Thyroid gland (tissue), 4 donors: ENCODE measurements at regions not wholly inside any gene's neighbourhood (a gene's known extent, or its start where the extent isn't known, plus 50 kb on each side); places are given as distances from the start of the nearest gene placed in this dataset.

Experiments
- DNase-seq, 2 donors: peaks; one replicate each; pipeline ENCODE4 v3.0.0-alpha.2; 2019
- H3K27ac ChIP-seq, 3 donors: fragments of 200-600 bp; sonication (generic); 1 replicate in 2 of 3; 2 replicates in 1 of 3; pipeline ENCODE4 v1.5.1; 2016 to 2019; ENCODE audit warnings: mild to moderate bottlenecking in 1 of 3, moderate library complexity in 1 of 3
- H3K27me3 ChIP-seq: fragments of 200-600 bp; sonication (generic); one replicate; pipeline ENCODE4 v1.5.1; 2019
- H3K36me3 ChIP-seq, 2 donors: fragments of 200-600 bp; sonication (generic); one replicate each; pipeline ENCODE4 v1.5.1; 2016 to 2019
- H3K4me1 ChIP-seq, 2 donors: fragments of 200-600 bp; sonication (generic); one replicate each; pipeline ENCODE4 v1.5.1; 2017 to 2019
- H3K4me3 ChIP-seq, 3 donors: fragments of 200-600 bp; sonication (generic); replicated peaks in 1 of 3; 1 replicate in 2 of 3; 2 replicates in 1 of 3; pipeline ENCODE4 v1.5.1; 2016; ENCODE audit warnings: mild to moderate bottlenecking in 1 of 3
- H3K9me3 ChIP-seq: fragments of 200-600 bp; sonication (generic); one replicate; pipeline ENCODE4 v1.5.1; 2017
- POLR2A ChIP-seq, 2 donors: fragments of 450-650 bp; IDR thresholded peaks; one replicate each; pipeline ENCODE4 v1.6.1; 2017; ENCODE audit warnings: antibody characterized with exemption in 2 of 2, mild to moderate bottlenecking in 2 of 2, moderate library complexity in 1 of 2
- WGBS, 2 donors: methylation state at CpG; one replicate each; pipeline ENCODE4 v1.1.5; 2017; 5-methylcytosine and 5-hydroxymethylcytosine counted together
- intact Hi-C: fragments of 100-400 bp; cut with DNase I; formaldehyde crosslinking; loops from one replicate; pipeline ENCODE4 v1.15.1; 2023
- TF ChIP-seq, protein P1 (sequence below), 6 experiments: fragments of 200-600 bp in 3 of 6; fragments of 450-650 bp in 3 of 6; sonication (generic) in 3 of 6; IDR thresholded peaks; one replicate each; pipeline ENCODE4 v1.5.1; 2016 to 2019; ENCODE audit warnings: antibody characterized with exemption in 6 of 6, mild to moderate bottlenecking in 2 of 6, inconsistent platforms in 1 of 6, moderate library complexity in 1 of 6

- intact Hi-C loops = no loop called here
- H3K27ac ChIP-seq = no peak overlapping the region
- no peak for DNase-seq
- no peaks in the 10 kb centered on the region for H3K36me3 ChIP-seq
- WGBS, 2 donors = 80 to 83% methylated on average over 2 of the region's 2 CpGs
- TF ChIP-seq, protein P1, sequence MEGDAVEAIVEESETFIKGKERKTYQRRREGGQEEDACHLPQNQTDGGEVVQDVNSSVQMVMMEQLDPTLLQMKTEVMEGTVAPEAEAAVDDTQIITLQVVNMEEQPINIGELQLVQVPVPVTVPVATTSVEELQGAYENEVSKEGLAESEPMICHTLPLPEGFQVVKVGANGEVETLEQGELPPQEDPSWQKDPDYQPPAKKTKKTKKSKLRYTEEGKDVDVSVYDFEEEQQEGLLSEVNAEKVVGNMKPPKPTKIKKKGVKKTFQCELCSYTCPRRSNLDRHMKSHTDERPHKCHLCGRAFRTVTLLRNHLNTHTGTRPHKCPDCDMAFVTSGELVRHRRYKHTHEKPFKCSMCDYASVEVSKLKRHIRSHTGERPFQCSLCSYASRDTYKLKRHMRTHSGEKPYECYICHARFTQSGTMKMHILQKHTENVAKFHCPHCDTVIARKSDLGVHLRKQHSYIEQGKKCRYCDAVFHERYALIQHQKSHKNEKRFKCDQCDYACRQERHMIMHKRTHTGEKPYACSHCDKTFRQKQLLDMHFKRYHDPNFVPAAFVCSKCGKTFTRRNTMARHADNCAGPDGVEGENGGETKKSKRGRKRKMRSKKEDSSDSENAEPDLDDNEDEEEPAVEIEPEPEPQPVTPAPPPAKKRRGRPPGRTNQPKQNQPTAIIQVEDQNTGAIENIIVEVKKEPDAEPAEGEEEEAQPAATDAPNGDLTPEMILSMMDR (IDR thresholded peaks at IDR 0.05) = no peak
- no peak for TF ChIP-seq POLR2A (IDR thresholded peaks at IDR 0.05)
- H3K9me3 ChIP-seq = no peaks in the 10 kb centered on the region
- no peaks in the 10 kb centered on the region for H3K4me1 ChIP-seq
- H3K27me3 ChIP-seq = no peaks in the 10 kb centered on the region
- H3K4me3 ChIP-seq = no peak overlapping the region
Observed at GRCh38 chr2:221833966-221834365, 261.9 kb upstream of the EPHA4 start.

DNA sequence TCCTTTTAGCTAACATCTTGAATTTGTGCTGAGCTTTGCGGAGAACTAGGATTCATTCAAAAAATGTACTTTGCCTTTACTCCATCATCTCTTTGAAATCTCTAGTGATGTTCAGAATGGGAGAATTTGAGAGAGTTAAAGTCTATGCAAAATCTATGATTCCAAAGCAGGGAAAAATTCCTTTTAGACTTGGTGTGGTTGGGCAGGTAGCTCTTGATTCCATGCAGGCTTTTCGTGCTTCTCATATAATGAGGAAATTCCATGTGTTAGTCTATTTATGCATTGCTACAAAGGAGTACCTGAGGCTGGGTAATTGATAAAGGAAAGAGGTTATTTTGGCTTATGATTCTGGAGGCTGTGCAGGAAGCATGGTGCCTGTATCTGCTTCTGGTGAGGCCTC lies 258.9 kb upstream of the EPHA4 start:
- DNase-seq = no peak
- Histone ChIP-seq H3K4me3 (no peak overlapping the region), H3K27ac (no peak overlapping the region), H3K9me3 (no peaks in the 10 kb centered on the region), H3K36me3 (no peaks in the 10 kb centered on the region), H3K4me1 (no peaks in the 10 kb centered on the region), H3K27me3 (no peaks in the 10 kb centered on the region)
- intact Hi-C loops = no loop called here
- 90 to 96% methylated on average over 2 of the region's 2 CpGs for WGBS, 2 donors
- TF ChIP-seq, protein P1 (IDR thresholded peaks at IDR 0.05) = no peak
- no peak for TF ChIP-seq POLR2A (IDR thresholded peaks at IDR 0.05)

DNA sequence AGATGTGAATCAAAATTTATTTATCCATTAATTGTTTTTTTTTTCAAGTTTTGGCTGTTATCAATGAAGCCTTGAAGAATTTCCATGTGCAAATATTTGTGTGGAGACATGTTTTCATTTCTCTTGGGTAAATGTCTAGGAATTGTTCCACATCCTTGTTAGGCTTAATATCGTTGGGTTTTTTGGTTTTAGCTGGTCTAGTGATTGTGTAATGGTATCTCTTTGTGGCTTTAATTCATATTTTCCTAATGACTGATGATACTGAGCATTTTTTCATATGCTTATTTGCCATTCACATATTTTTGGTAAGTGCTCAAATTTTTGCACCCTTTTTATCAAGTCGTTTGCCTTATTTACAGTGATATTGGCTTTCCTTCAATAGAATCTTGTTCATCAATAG lies 250.3 kb upstream of the EPHA4 start:
- Histone ChIP-seq H3K4me1 (no peaks in the 10 kb centered on the region), H3K9me3 (no peaks in the 10 kb centered on the region), H3K36me3 (no peaks in the 10 kb centered on the region), H3K27ac (no peak overlapping the region), H3K4me3 (no peak overlapping the region), H3K27me3 (no peaks in the 10 kb centered on the region)
- intact Hi-C loops = no loop called here
- WGBS, 2 donors = 77 to 79% methylated on average over 2 of the region's 2 CpGs
- no peak for TF ChIP-seq POLR2A (IDR thresholded peaks at IDR 0.05)
- TF ChIP-seq, protein P1 (IDR thresholded peaks at IDR 0.05) = no peak
- DNase-seq = no peak

DNA sequence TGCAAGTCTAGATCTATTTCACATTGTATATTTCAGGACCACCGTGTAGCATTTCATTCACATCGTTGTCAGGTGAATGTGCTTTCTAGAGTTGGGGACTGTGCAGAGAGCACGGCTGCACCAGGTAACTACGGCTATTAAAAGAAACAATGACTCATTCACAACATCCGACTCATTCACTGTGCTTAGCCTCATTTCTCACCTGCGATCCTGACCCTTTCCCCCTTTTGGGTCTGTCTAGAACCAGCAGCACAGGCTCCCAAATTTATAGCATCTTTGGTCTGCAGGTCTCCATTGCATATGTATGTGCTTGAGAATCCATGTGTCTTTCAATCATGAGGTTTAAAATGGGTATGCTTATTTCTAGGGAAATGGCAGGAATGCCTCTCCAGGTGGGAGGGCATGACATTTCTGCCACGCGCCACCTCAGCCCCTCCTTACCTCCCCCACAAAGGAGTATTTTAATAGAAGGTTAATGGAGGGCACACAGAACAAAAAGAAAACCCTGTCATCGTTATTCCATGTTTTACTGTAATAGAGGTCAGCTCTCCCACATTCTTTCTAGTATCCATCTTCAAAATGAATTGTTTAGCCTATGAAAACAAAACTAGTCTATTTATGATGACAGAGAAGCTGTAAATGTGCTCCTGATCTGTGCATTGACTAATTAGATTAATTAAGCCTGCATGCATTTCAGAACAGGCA lies 246.7 kb upstream of the EPHA4 start:
- Histone ChIP-seq H3K27me3 (no peaks in the 10 kb centered on the region), H3K27ac (no peak overlapping the region), H3K9me3 (no peaks in the 10 kb centered on the region), H3K4me3 (no peak overlapping the region), H3K36me3 (no peaks in the 10 kb centered on the region), H3K4me1 (no peaks in the 10 kb centered on the region)
- WGBS, 2 donors = 66 to 70% methylated on average over 9 of the region's 9 CpGs
- TF ChIP-seq, protein P1 (IDR thresholded peaks at IDR 0.05) = no peak
- no peak for TF ChIP-seq POLR2A (IDR thresholded peaks at IDR 0.05)
- intact Hi-C loops = no loop called here
- no peak for DNase-seq

DNA sequence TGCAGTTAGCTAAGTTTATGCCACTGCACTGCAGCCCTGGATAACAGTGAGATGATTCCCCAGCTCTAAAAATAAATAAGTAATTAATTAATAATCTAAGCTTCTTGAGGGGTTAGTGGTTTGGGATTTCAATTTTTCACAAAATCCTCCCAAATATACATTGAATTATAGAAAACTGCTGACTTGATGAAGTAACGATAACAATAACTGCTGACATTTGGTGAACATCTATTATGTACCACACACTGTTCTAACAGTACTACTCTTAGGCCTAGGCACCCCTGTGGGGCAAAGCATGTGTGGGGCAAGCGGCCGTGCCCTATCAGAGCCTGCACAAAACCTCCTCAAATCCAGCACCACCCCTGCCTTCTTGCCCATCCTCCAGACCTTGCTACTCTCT lies 245.8 kb upstream of the EPHA4 start:
- no peaks in the 10 kb centered on the region for H3K36me3 ChIP-seq
- intact Hi-C loops = no loop called here
- 87 to 94% methylated on average over 3 of the region's 3 CpGs for WGBS, 2 donors
- H3K4me3 ChIP-seq = no peak overlapping the region
- H3K27ac ChIP-seq = no peak overlapping the region
- no peak for DNase-seq
- no peaks in the 10 kb centered on the region for H3K27me3 ChIP-seq
- TF ChIP-seq, protein P1 (IDR thresholded peaks at IDR 0.05) = no peak
- no peak for TF ChIP-seq POLR2A (IDR thresholded peaks at IDR 0.05)
- H3K4me1 ChIP-seq = no peaks in the 10 kb centered on the region
- H3K9me3 ChIP-seq = no peaks in the 10 kb centered on the region
